ENCODE measurements at regions not wholly inside any gene's neighbourhood (a gene's known extent, or its start where the extent isn't known, plus 50 kb on each side); places are given as distances from the start of the nearest gene placed in this dataset.

DNA sequence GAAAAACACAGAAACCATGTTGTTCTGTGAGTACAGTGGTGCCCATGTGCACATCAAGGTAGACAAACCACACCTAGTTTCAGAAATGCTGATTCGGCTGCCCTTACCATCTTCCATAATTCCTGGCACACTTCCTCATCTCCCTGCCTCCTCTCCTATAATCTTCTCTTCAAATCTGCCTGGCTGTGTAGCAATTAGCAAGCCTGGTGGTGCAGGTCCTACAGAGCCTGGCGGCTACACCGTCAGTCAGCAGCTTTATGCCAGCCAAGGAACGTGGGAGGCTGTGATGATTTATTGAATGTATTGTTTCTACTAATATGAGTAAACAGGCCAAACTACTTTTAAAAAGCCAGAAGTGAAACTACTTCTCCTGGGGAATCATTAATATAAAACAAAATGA, 106.8 kb downstream of the SEMA6D start:
- Histone ChIP-seq H3K79me2 (ENCODE audit: insufficient read depth, low read depth, low read length) (no peaks in the 10 kb centered on the region), H3K27ac (ENCODE audit: low read depth, low read length, poor library complexity, severe bottlenecking) (no peak overlapping the region), H3K9me3 (ENCODE audit: low read length) (no peaks in the 10 kb centered on the region), H4K20me1 (ENCODE audit: insufficient read depth, low read length) (no peaks in the 10 kb centered on the region), H3K4me3 (ENCODE audit: low read depth, low read length, poor library complexity, severe bottlenecking) (no peak overlapping the region), H3K36me3 (ENCODE audit: insufficient read depth, low read length) (no peaks in the 10 kb centered on the region), H3K4me2 (ENCODE audit: low read length) (no peak overlapping the region), H2AFZ (ENCODE audit: low read length) (no peak overlapping the region), H3K4me1 (ENCODE audit: insufficient read depth, low read length, poor library complexity, severe bottlenecking) (no peaks in the 10 kb centered on the region), H3K9me2 (ENCODE audit: insufficient read depth, low read length) (no peaks in the 10 kb centered on the region)
- BruUV-seq (replicated peaks), result no TSS peak
- no peak for DNase-seq (ENCODE audit: low spot score)
- no peak for TF ChIP-seq EZH2phosphoT487 (IDR thresholded peaks at IDR 0.05; ENCODE audit: borderline replicate concordance, low read depth, low read length)
- TF ChIP-seq, protein P1, sequence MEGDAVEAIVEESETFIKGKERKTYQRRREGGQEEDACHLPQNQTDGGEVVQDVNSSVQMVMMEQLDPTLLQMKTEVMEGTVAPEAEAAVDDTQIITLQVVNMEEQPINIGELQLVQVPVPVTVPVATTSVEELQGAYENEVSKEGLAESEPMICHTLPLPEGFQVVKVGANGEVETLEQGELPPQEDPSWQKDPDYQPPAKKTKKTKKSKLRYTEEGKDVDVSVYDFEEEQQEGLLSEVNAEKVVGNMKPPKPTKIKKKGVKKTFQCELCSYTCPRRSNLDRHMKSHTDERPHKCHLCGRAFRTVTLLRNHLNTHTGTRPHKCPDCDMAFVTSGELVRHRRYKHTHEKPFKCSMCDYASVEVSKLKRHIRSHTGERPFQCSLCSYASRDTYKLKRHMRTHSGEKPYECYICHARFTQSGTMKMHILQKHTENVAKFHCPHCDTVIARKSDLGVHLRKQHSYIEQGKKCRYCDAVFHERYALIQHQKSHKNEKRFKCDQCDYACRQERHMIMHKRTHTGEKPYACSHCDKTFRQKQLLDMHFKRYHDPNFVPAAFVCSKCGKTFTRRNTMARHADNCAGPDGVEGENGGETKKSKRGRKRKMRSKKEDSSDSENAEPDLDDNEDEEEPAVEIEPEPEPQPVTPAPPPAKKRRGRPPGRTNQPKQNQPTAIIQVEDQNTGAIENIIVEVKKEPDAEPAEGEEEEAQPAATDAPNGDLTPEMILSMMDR (conservative IDR thresholded peaks at IDR 0.05; ENCODE audit: low read length), result no peak
- intact Hi-C loops (cut with micrococcal nuclease; ENCODE audit: unreplicated experiment), result no loop called here
- POLR2A ChIA-PET, result interaction anchor here (0.6 to 1.0 kb wide), 3 partner anchors 13 to 181 kb away, joined by 3 read pairs; no protein-coding TSS in a partner anchor
- CTCF ChIA-PET (ENCODE audit: unreplicated experiment), result no interaction called here

DNA sequence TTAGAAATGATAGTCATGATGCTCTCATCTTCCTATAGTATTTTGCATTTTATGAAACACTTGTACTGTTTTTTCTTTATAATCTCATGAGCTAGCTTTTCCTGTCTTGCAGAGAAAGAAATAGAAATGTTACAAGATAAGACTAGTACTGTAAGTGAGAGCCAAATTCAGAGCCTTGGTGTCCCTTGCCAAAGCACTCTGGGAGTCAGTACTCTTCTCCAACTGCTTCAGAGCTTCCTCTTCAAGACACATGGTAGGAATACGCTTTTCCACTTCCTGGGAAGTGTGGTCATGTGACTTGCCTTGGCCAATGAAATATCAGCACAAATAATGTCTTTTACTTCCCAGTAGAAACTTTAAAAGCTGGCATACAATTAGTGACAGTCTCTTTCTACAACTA, 112.4 kb downstream of the SEMA6D start:
- POLR2A ChIA-PET, result interaction anchor here (0.7 to 1.0 kb wide), 2 partner anchors 19 to 23 kb away, joined by 3 to 4 read pairs; no protein-coding TSS in a partner anchor
- no peak overlapping the region for H3K4me2 ChIP-seq (ENCODE audit: low read length)
- no peak overlapping the region for H3K27ac ChIP-seq (ENCODE audit: low read depth, low read length, poor library complexity, severe bottlenecking)
- H3K4me1 ChIP-seq (ENCODE audit: insufficient read depth, low read length, poor library complexity, severe bottlenecking), result peaks cover 4% of the 10 kb centered on the region
- H3K4me3 ChIP-seq (ENCODE audit: low read depth, low read length, poor library complexity, severe bottlenecking), result no peak overlapping the region
- no peak overlapping the region for H2AFZ ChIP-seq (ENCODE audit: low read length)
- TF ChIP-seq, protein P1 (conservative IDR thresholded peaks at IDR 0.05; ENCODE audit: low read length), result no peak
- TF ChIP-seq EZH2phosphoT487 (IDR thresholded peaks at IDR 0.05; ENCODE audit: borderline replicate concordance, low read depth, low read length), result no peak
- H3K9me3 ChIP-seq (ENCODE audit: low read length), result no peaks in the 10 kb centered on the region
- no peaks in the 10 kb centered on the region for H3K79me2 ChIP-seq (ENCODE audit: insufficient read depth, low read depth, low read length)
- intact Hi-C loops (cut with micrococcal nuclease; ENCODE audit: unreplicated experiment), result no loop called here
- DNase-seq (ENCODE audit: low spot score), result no peak
- no TSS peak for BruUV-seq (replicated peaks)
- no peaks in the 10 kb centered on the region for H3K9me2 ChIP-seq (ENCODE audit: insufficient read depth, low read length)
- H4K20me1 ChIP-seq (ENCODE audit: insufficient read depth, low read length), result no peaks in the 10 kb centered on the region
- no peaks in the 10 kb centered on the region for H3K36me3 ChIP-seq (ENCODE audit: insufficient read depth, low read length)
- CTCF ChIA-PET (ENCODE audit: unreplicated experiment), result no interaction called here

DNA sequence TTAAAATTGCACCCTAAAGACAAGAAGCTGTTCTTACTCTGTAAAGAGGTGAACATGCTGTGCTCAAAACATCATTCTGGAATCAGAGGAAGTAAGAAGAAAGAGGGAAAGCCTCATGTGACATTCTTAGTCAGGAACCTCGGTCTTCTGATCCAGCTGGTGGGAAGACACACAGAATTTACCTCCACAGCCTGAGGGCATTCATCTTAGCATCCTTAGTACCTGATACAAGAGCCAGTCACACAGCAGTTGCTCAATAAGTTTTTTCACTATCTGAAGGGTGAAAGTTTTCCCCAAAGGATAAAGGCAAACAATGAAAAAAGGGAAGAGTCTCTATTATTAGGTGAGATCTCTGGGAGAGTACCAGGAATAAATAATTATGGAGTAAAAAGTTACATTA, 116.8 kb downstream of the SEMA6D start:
- POLR2A ChIA-PET, result interaction anchor here (0.6 to 2.3 kb wide), 3 partner anchors 11 to 18 kb away, joined by 3 to 4 read pairs (median 3); no protein-coding TSS in a partner anchor
- TF ChIP-seq EZH2phosphoT487 (IDR thresholded peaks at IDR 0.05; ENCODE audit: borderline replicate concordance, low read depth, low read length), result no peak
- TF ChIP-seq, protein P1 (conservative IDR thresholded peaks at IDR 0.05; ENCODE audit: low read length), result no peak
- CTCF ChIA-PET (ENCODE audit: unreplicated experiment), result no interaction called here
- Histone ChIP-seq H4K20me1 (ENCODE audit: insufficient read depth, low read length) (no peaks in the 10 kb centered on the region), H3K9me2 (ENCODE audit: insufficient read depth, low read length) (no peaks in the 10 kb centered on the region), H3K79me2 (ENCODE audit: insufficient read depth, low read depth, low read length) (no peaks in the 10 kb centered on the region), H3K4me1 (ENCODE audit: insufficient read depth, low read length, poor library complexity, severe bottlenecking) (peaks cover 4% of the 10 kb centered on the region), H3K4me2 (ENCODE audit: low read length) (no peak overlapping the region), H3K4me3 (ENCODE audit: low read depth, low read length, poor library complexity, severe bottlenecking) (no peak overlapping the region), H3K36me3 (ENCODE audit: insufficient read depth, low read length) (no peaks in the 10 kb centered on the region), H3K9me3 (ENCODE audit: low read length) (no peaks in the 10 kb centered on the region), H2AFZ (ENCODE audit: low read length) (no peak overlapping the region), H3K27ac (ENCODE audit: low read depth, low read length, poor library complexity, severe bottlenecking) (no peak overlapping the region)
- no peak for DNase-seq (ENCODE audit: low spot score)
- no TSS peak for BruUV-seq (replicated peaks)
- intact Hi-C loops (cut with micrococcal nuclease; ENCODE audit: unreplicated experiment), result no loop called here

Measured in OCI-LY7 (cell line).